Smooth muscle cell (in vitro differentiated cells): ENCODE measurements at regions not wholly inside any gene's neighbourhood (a gene's known extent, or its start where the extent isn't known, plus 50 kb on each side); places are given as distances from the start of the nearest gene placed in this dataset.

ENCODE experiments used
- DNase-seq: peaks from one replicate; lab custom pipeline; 2025; ENCODE audit not compliant: unreplicated experiment; lab: John Stamatoyannopoulos, UW
- H2AFZ ChIP-seq: fragments of 200-600 bp; sonication (generic); 2 replicates; pipeline ENCODE4 v1.6.0; 2016; ENCODE audit warnings: antibody characterized with exemption, low read depth, mild to moderate bottlenecking
- H3F3A ChIP-seq: fragments of 200-600 bp; sonication (generic); 2 replicates; pipeline ENCODE4 v1.6.0; 2017; ENCODE audit warnings: antibody characterized with exemption, low read depth
- H3K27ac ChIP-seq: fragments of 200-600 bp; sonication (generic); 2 replicates; pipeline ENCODE4 v1.5.1; 2016; ENCODE audit warnings: low read depth, mild to moderate bottlenecking
- H3K27me3 ChIP-seq: fragments of 200-600 bp; sonication (generic); 2 replicates; pipeline ENCODE4 v1.6.1; 2016; ENCODE audit warnings: low read depth, mild to moderate bottlenecking
- H3K36me3 ChIP-seq: fragments of 200-600 bp; sonication (generic); 2 replicates; pipeline ENCODE4 v1.5.1; 2016; ENCODE audit warnings: low read depth
- H3K4me1 ChIP-seq: fragments of 200-600 bp; sonication (generic); 2 replicates; pipeline ENCODE4 v1.5.1; 2016; ENCODE audit warnings: low read depth
- H3K4me2 ChIP-seq: fragments of 200-600 bp; sonication (generic); 2 replicates; pipeline ENCODE4 v1.6.0; 2016; ENCODE audit warnings: mild to moderate bottlenecking
- H3K4me3 ChIP-seq: fragments of 200-600 bp; sonication (generic); 2 replicates; pipeline ENCODE4 v1.5.1; 2016; ENCODE audit warnings: mild to moderate bottlenecking
- H3K79me2 ChIP-seq: fragments of 200-600 bp; sonication (generic); 2 replicates; pipeline ENCODE4 v1.6.0; 2016; ENCODE audit warnings: low read depth, mild to moderate bottlenecking
- H3K9ac ChIP-seq: fragments of 200-600 bp; sonication (generic); 2 replicates; pipeline ENCODE4 v1.6.0; 2016; ENCODE audit warnings: low read depth
- H3K9me3 ChIP-seq: fragments of 200-600 bp; sonication (generic); replicated peaks from 2 replicates; pipeline ENCODE4 v1.5.1; 2016; ENCODE audit warnings: low read depth
- H4K20me1 ChIP-seq: fragments of 200-600 bp; sonication (generic); 2 replicates; pipeline ENCODE4 v1.6.0; 2016; ENCODE audit warnings: low read depth
- WGBS: methylation state at CpG from one replicate; pipeline ENCODE4 v1.1.7; 2016; ENCODE audit warnings: low lambda C conversion rate; 5-methylcytosine and 5-hydroxymethylcytosine counted together
- TF ChIP-seq, protein P1 (sequence below): fragments of 200-600 bp; sonication (generic); IDR thresholded peaks from 2 replicates; pipeline ENCODE4 v1.5.1; 2017; ENCODE audit warnings: borderline replicate concordance, mild to moderate bottlenecking, antibody characterized with exemption; ENCODE audit not compliant: insufficient read depth, poor library complexity, severe bottlenecking

- TF ChIP-seq, protein P1, sequence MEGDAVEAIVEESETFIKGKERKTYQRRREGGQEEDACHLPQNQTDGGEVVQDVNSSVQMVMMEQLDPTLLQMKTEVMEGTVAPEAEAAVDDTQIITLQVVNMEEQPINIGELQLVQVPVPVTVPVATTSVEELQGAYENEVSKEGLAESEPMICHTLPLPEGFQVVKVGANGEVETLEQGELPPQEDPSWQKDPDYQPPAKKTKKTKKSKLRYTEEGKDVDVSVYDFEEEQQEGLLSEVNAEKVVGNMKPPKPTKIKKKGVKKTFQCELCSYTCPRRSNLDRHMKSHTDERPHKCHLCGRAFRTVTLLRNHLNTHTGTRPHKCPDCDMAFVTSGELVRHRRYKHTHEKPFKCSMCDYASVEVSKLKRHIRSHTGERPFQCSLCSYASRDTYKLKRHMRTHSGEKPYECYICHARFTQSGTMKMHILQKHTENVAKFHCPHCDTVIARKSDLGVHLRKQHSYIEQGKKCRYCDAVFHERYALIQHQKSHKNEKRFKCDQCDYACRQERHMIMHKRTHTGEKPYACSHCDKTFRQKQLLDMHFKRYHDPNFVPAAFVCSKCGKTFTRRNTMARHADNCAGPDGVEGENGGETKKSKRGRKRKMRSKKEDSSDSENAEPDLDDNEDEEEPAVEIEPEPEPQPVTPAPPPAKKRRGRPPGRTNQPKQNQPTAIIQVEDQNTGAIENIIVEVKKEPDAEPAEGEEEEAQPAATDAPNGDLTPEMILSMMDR, result no peak
- Histone ChIP-seq H2AFZ (no peak overlapping the region), H3K4me3 (no peak overlapping the region), H3K4me1 (no peaks in the 10 kb centered on the region), H3F3A (no peaks in the 10 kb centered on the region), H3K79me2 (no peaks in the 10 kb centered on the region), H3K4me2 (no peak overlapping the region), H3K9me3 (no peaks in the 10 kb centered on the region), H3K9ac (no peak overlapping the region), H3K27ac (no peak overlapping the region), H3K27me3 (no peaks in the 10 kb centered on the region), H3K36me3 (no peaks in the 10 kb centered on the region), H4K20me1 (peaks cover 81% of the 10 kb centered on the region)
- no peak for DNase-seq
- 56% methylated on average over 20 of the region's 20 CpGs for WGBS
Observed at GRCh38 chr16:85541980-85542900, 70.9 kb upstream of the GSE1 start.

DNA sequence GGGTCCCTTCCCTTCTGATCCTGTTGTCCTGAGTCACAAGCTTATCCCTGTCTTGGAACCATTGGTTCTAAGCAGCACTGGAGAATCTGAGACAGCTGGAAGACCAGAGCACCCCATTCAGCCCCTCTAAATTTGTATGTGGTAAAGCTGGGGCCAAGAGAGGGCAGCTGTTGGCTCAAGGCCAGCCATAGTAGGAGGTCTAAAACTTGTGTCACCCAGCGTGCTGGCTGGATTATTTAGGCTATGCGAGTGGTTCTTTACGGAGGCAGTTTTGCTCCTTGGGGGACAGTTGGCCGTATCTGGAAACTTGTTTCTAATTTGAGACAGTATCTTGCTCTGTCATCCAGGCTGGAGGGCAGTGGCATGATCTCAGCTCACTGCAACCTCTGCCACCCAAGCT lies 69.6 kb upstream of the GSE1 start:
- Histone ChIP-seq H3K27me3 (no peaks in the 10 kb centered on the region), H3K79me2 (no peaks in the 10 kb centered on the region), H3K4me1 (no peaks in the 10 kb centered on the region), H3K36me3 (no peaks in the 10 kb centered on the region), H2AFZ (no peak overlapping the region), H3K4me2 (no peak overlapping the region), H3K9me3 (no peaks in the 10 kb centered on the region), H4K20me1 (peaks cover 72% of the 10 kb centered on the region), H3K9ac (no peak overlapping the region), H3F3A (no peaks in the 10 kb centered on the region), H3K27ac (no peak overlapping the region), H3K4me3 (no peak overlapping the region)
- DNase-seq, result no peak
- WGBS, result 53% methylated on average over 4 of the region's 4 CpGs
- TF ChIP-seq, protein P1, result no peak

DNA sequence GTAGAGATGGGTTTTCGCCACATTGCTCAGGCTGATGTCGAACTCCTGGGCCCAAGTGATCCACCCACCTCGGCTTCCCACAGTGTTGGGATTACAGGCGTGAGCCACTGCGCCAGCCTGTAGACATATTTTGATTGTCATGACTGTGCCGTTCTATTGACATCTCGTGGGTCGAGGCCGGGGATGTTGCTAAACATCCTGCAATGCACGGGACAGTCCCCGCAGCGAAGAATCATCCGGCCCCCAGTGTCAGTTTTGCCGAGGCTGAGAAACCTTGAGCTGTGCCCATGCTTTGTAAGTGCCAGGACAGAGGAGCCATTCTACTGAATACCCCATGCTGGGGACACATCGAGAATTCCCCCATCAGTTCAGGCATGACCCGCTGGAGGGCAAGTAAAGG lies 69.1 kb upstream of the GSE1 start:
- 93% methylated on average over 16 of the region's 16 CpGs for WGBS

More for the DNA sequence above, 69.1 kb upstream of the GSE1 start:
- Histone ChIP-seq H3K4me1 (no peaks in the 10 kb centered on the region), H2AFZ (no peak overlapping the region), H4K20me1 (peaks cover 72% of the 10 kb centered on the region), H3K4me2 (no peak overlapping the region), H3K79me2 (no peaks in the 10 kb centered on the region), H3K9me3 (no peaks in the 10 kb centered on the region), H3K27me3 (no peaks in the 10 kb centered on the region), H3K36me3 (no peaks in the 10 kb centered on the region), H3K27ac (no peak overlapping the region), H3K9ac (no peak overlapping the region), H3F3A (no peaks in the 10 kb centered on the region), H3K4me3 (no peak overlapping the region)
- no peak for DNase-seq
- TF ChIP-seq, protein P1, result no peak
